RWPE1 (cell line): ENCODE measurements at regions not wholly inside any gene's neighbourhood (a gene's known extent, or its start where the extent isn't known, plus 50 kb on each side); places are given as distances from the start of the nearest gene placed in this dataset.

Experiments
- CTCF ChIA-PET: fragments of 350-600 bp; sonication (Branson Sonifier 250); formaldehyde crosslinking; extraction: SDS; loops from one replicate; lab custom pipeline; 2021; lab: Yijun Ruan, JAX
- POLR2A ChIA-PET: fragments of 400-600 bp; formaldehyde crosslinking; extraction: SDS; loops from one replicate; lab custom pipeline; 2020; ENCODE audit warnings: antibody characterized with exemption; ENCODE audit not compliant: low non-redundant PET; lab: Yijun Ruan, JAX
- DNase-seq: peaks from one replicate; pipeline ENCODE4 v3.0.0; 2012; ENCODE audit warnings: low spot score
- H3K27ac ChIP-seq: fragments of 450-650 bp; 2 replicates; pipeline ENCODE4 v1.5.1; 2017
- TF ChIP-seq, protein P1 (sequence below): fragments of 450-650 bp; conservative IDR thresholded peaks from 2 replicates; pipeline ENCODE4 v1.5.1; 2017; ENCODE audit warnings: low read depth, mild to moderate bottlenecking

DNA sequence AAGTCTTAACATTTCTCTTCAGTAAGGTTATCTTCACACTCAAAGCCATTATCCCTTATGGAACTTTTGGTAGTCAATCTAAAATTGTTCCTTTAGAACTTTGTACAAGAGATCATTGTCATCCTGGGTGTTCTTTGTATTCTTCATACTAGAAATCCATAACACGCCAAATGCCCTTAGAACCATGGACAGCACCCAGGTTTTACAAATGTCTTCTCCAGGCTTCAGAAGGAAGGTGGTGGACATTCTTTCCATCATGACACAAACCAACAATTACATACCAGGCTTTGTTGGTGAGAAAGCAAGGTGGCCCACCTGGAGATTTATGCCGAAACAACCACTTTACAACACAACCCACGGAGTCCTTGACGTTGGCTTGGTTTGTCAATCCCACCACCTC, 365.6 kb upstream of the TBX3 start:
- H3K27ac ChIP-seq, result no peak overlapping the region
- ChIA-PET CTCF (no interaction called here), POLR2A (no interaction called here)
- TF ChIP-seq, protein P1, sequence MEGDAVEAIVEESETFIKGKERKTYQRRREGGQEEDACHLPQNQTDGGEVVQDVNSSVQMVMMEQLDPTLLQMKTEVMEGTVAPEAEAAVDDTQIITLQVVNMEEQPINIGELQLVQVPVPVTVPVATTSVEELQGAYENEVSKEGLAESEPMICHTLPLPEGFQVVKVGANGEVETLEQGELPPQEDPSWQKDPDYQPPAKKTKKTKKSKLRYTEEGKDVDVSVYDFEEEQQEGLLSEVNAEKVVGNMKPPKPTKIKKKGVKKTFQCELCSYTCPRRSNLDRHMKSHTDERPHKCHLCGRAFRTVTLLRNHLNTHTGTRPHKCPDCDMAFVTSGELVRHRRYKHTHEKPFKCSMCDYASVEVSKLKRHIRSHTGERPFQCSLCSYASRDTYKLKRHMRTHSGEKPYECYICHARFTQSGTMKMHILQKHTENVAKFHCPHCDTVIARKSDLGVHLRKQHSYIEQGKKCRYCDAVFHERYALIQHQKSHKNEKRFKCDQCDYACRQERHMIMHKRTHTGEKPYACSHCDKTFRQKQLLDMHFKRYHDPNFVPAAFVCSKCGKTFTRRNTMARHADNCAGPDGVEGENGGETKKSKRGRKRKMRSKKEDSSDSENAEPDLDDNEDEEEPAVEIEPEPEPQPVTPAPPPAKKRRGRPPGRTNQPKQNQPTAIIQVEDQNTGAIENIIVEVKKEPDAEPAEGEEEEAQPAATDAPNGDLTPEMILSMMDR, result no peak
- DNase-seq, result no peak

DNA sequence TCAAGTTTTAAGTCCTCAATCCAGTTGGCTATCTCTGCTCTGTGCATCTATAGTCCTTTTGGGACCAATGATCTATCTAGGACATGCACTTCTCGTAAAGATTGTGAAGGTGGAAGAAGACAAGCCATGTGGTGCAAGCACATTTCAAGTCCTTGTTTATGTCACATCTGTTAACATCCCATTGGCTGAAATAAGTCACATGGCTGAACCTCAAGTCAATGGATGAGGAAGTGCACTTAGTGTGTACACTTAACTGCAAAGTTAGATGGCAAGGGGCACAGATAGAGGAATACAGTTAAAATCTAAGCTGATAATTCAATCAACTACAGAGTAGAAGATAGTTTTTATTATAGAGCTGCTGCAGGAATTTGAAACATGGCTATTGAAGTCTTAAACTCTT, 362.8 kb upstream of the TBX3 start:
- DNase-seq, result no peak
- TF ChIP-seq, protein P1, result no peak
- H3K27ac ChIP-seq, result no peak overlapping the region
- ChIA-PET CTCF (interaction anchor here (0.7 kb wide), 1 partner anchor 166 kb away, joined by 3 read pairs; no protein-coding TSS in a partner anchor), POLR2A (no interaction called here)

DNA sequence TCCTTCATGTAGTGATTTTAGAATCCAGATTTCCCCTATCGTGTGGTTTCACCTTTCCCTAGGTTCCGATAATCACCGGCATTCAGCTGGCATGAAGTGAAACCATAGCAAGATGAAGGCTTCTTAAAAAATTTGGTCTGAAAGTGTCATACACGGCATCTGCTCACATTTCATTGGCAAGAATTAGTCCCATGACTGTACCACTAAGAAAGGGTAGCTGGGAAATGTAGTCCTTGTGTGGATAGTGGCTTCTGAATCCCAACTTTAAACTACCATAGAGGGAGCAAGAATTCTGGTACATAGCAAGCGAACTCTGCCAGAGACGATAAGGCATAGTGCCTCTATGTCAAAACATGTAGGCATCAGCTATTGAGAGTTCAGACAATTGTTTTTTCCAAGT, 360.1 kb upstream of the TBX3 start:
- H3K27ac ChIP-seq, result no peak overlapping the region
- CTCF ChIA-PET, result no interaction called here
- POLR2A ChIA-PET, result no interaction called here
- TF ChIP-seq, protein P1, result no peak
- no peak for DNase-seq

DNA sequence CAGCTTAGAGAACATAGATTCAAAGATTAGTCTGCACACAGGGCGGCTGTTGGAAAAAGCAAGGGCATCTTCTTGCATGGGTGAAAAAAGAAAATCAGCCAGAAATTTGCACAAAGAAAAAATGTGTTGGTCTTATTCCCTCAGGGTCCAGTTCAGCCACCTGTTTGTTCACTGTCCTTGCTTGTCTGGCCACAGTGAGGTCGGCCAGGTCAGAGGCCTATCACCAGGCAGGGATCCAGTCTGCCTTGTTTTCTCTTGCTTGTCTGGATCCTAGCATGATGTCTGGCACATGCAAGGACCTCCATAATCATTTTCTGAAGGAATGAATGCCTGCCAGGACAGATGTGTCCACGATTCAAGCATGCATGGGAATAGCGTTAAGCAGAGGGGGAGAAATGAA, 359.1 kb upstream of the TBX3 start:
- POLR2A ChIA-PET, result no interaction called here
- H3K27ac ChIP-seq, result no peak overlapping the region
- TF ChIP-seq, protein P1, result no peak
- no peak for DNase-seq
- CTCF ChIA-PET, result interaction anchor here (0.5 kb wide), 1 partner anchor 416 kb away, joined by 3 read pairs; no protein-coding TSS in a partner anchor

DNA sequence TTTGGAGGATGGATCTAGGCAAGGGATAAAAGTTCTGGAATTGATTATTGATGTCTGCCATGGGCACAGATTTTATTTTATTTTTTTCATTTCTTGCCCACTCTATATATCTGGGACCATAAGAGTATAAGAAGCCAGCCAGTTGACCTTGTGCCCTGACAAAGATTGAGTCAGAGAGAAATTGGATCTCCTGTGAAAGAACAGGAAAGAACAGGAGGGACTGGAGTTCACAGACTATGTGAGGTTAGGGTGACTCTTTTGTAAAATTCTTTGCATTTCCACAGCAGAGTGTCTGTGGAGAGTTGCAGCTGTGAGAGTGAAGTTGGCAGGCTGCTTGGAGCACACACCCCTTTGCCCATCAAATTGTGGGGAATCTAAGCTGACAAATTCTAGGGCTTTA, 358.4 kb upstream of the TBX3 start:
- ChIA-PET POLR2A (no interaction called here), CTCF (no interaction called here)
- H3K27ac ChIP-seq, result no peak overlapping the region
- DNase-seq, result no peak
- TF ChIP-seq, protein P1, result no peak

DNA sequence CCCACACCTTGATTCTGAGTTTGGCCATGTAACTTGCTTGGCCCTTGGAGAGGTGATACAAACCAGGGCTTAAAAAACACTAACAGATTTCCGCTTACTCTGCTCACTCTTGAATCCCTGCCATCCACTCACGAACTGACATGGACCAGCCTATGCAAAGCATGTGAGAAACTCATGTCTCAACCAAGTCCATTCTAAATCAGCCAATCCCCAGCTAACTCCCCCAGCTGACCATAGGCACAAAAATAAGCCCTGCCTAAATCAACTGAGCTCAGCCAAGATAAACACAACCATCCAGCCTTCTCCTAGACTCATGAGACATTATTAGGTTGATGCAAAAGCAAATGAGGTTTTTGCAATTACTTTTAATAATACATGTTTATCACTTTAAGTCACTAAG, 353.9 kb upstream of the TBX3 start:
- H3K27ac ChIP-seq, result no peak overlapping the region
- POLR2A ChIA-PET, result no interaction called here

More for the DNA sequence above, 353.9 kb upstream of the TBX3 start:
- CTCF ChIA-PET, result interaction anchor here (0.7 kb wide), 1 partner anchor 73 kb away, joined by 4 read pairs; no protein-coding TSS in a partner anchor
- TF ChIP-seq, protein P1, result no peak
- no peak for DNase-seq
